Right lobe of liver (tissue), 6 donors: ENCODE measurements at regions not wholly inside any gene's neighbourhood (a gene's known extent, or its start where the extent isn't known, plus 50 kb on each side); places are given as distances from the start of the nearest gene placed in this dataset.

ENCODE experiments used
- ATAC-seq, 4 donors: fragments of 200-7000 bp; cut with Tn5 transposase; one replicate each; pipeline ENCODE4 v1.9.1; 2020; ENCODE audit warnings: mild to moderate bottlenecking in 4 of 4, moderate library complexity in 4 of 4
- DNase-seq, 3 donors: peaks; one replicate each; pipeline ENCODE4 v3.0.0-alpha.2; 2020
- H3K27ac ChIP-seq, 3 donors: fragments of 200-600 bp; one replicate each; pipeline ENCODE4 v1.8.0; 2022
- H3K27me3 ChIP-seq, 2 donors: fragments of 200-600 bp; one replicate each; pipeline ENCODE4 v1.8.0; 2022
- H3K36me3 ChIP-seq, 4 donors: fragments of 200-600 bp; sonication (generic) in 1 of 4; one replicate each; pipeline versions ENCODE4 v1.5.1 to v1.8.0; 2017 to 2022; ENCODE audit warnings: control low read depth in 1 of 4
- H3K4me1 ChIP-seq, 4 donors: fragments of 200-600 bp; sonication (generic) in 1 of 4; one replicate each; pipeline versions ENCODE4 v1.5.1 to v1.8.0; 2017 to 2022; ENCODE audit warnings: control low read depth in 1 of 4
- H3K4me3 ChIP-seq, 3 donors: fragments of 200-600 bp; one replicate each; pipeline ENCODE4 v1.8.0; 2022
- H3K9me3 ChIP-seq, 4 donors: fragments of 200-600 bp; sonication (generic) in 1 of 4; one replicate each; pipeline versions ENCODE4 v1.5.1 to v1.8.0; 2017 to 2022; ENCODE audit warnings: control low read depth in 1 of 4
- CTCF ChIP-seq, 4 donors: fragments of 200-600 bp in 3 of 4; fragments of 450-650 bp in 1 of 4; IDR thresholded peaks; one replicate each; pipeline versions ENCODE4 v1.5.1 to v1.8.0; 2016 to 2022; ENCODE audit warnings: antibody characterized with exemption in 4 of 4, mild to moderate bottlenecking in 2 of 4
- POLR2A ChIP-seq: fragments of 450-650 bp; IDR thresholded peaks from one replicate; pipeline ENCODE4 v1.6.1; 2017; ENCODE audit warnings: antibody characterized with exemption, mild to moderate bottlenecking
- WGBS: methylation state at CpG from one replicate; pipeline ENCODE4 v1.1.6; 2018; ENCODE audit warnings: low coverage, low lambda C conversion rate; ENCODE audit not compliant: insufficient coverage; ENCODE audit errors: missing lambda C conversion rate; 5-methylcytosine and 5-hydroxymethylcytosine counted together
- intact Hi-C, 2 donors: fragments of 100-400 bp; cut with DNase I; formaldehyde crosslinking; loops; one replicate each; pipeline versions ENCODE4 v1.11.2 to v1.14.1; 2022
- donor health status: DM: no; HTN: yes; CAD: no.
- donor health status: DM: no; HTN: no; CAD: no.
- donor health status: DM: no; HTN: no; CAD: no.
- donor health status: DM: no; HTN: yes; CAD: no.
- donor health status: DM: no; HTN: yes; CAD: no.

GRCh38 chr1:116205941-116206679, 94.9 kb downstream of the MAB21L3 start:
- intact Hi-C loops = no loop called here
- Histone ChIP-seq H3K4me1 (no peaks in the 10 kb centered on the region), H3K9me3 (no peaks in the 10 kb centered on the region), H3K27ac (no peak overlapping the region), H3K27me3 (no peaks in the 10 kb centered on the region), H3K4me3 (no peak overlapping the region), H3K36me3 (no peaks in the 10 kb centered on the region)
- 83% methylated on average over 2 of the region's 3 CpGs for WGBS
- DNase-seq = no peak
- TF ChIP-seq CTCF (IDR thresholded peaks at IDR 0.05) = no peak
- TF ChIP-seq POLR2A = no peak
- no peak for ATAC-seq

GRCh38 chr1:116207126-116207735, 96.0 kb downstream of the MAB21L3 start:
- H3K27ac ChIP-seq = no peak overlapping the region
- no peaks in the 10 kb centered on the region for H3K9me3 ChIP-seq
- intact Hi-C loops = no loop called here
- H3K4me3 ChIP-seq = no peak overlapping the region
- no peaks in the 10 kb centered on the region for H3K36me3 ChIP-seq
- no peaks in the 10 kb centered on the region for H3K4me1 ChIP-seq
- no peak for DNase-seq
- peak in 1 of 4 donors; percentile 54 for ATAC-seq
- no peaks in the 10 kb centered on the region for H3K27me3 ChIP-seq
- WGBS = 32% methylated on average over 4 of the region's 4 CpGs
- no peak for TF ChIP-seq POLR2A
- TF ChIP-seq CTCF (IDR thresholded peaks at IDR 0.05) = no peak

GRCh38 chr1:116208136-116208535, 96.9 kb downstream of the MAB21L3 start:
- Histone ChIP-seq H3K27me3 (no peaks in the 10 kb centered on the region), H3K36me3 (no peaks in the 10 kb centered on the region), H3K9me3 (no peaks in the 10 kb centered on the region), H3K27ac (no peak overlapping the region), H3K4me1 (no peaks in the 10 kb centered on the region), H3K4me3 (no peak overlapping the region)
- DNase-seq = no peak
- intact Hi-C loops = no loop called here
- 88% methylated on average over 6 of the region's 6 CpGs for whole genome bisulfite sequencing
- ATAC-seq = no peak
- TF ChIP-seq CTCF (IDR thresholded peaks at IDR 0.05) (no peak), POLR2A (no peak)

- 83% methylated on average over 4 of the region's 5 CpGs for WGBS
- intact Hi-C loops = no loop called here
- H3K27ac ChIP-seq = no peak overlapping the region
- H3K4me1 ChIP-seq = no peaks in the 10 kb centered on the region
- H3K36me3 ChIP-seq = no peaks in the 10 kb centered on the region
- no peak for ATAC-seq
- H3K9me3 ChIP-seq = no peaks in the 10 kb centered on the region
- H3K27me3 ChIP-seq = no peaks in the 10 kb centered on the region
- H3K4me3 ChIP-seq = no peak overlapping the region
- TF ChIP-seq CTCF (IDR thresholded peaks at IDR 0.05) = no peak
- TF ChIP-seq POLR2A = no peak
- DNase-seq = no peak
These were observed 100.1 kb downstream of the MAB21L3 start for GRCh38 chr1:116211294-116211693.
